ENCODE measurements at regions not wholly inside any gene's neighbourhood (a gene's known extent, or its start where the extent isn't known, plus 50 kb on each side); places are given as distances from the start of the nearest gene placed in this dataset.

DNA sequence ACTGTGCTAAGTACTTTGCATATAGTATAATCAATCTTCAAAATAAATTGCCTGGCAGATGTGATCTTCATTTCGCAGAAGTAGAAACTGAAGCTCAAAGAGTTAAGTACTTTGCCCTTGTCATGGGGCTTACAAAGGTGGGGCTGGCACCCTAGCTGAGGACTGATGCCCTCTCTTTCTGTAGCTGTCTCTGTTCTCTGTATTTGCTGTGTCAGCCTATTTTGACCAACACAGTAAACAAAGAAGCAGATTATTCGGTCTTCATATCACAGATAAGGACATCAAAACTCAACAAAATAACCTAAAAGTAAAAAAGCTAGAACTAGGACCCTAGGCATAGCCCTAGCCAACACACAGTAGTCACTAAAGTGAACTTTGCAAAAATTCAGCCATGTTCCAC, 570.5 kb upstream of the TENM3 start:
- Histone ChIP-seq H3K9ac (ENCODE audit: low read length) (no peak overlapping the region), H3K4me1 (ENCODE audit: control insufficient read depth in 1 of 2, insufficient read depth in 2 of 2, low read length in 2 of 2) (no peaks in the 10 kb centered on the region), H3K36me3 (ENCODE audit: control insufficient read depth in 1 of 2, insufficient read depth in 2 of 2, low read length in 2 of 2) (no peaks in the 10 kb centered on the region), H3K4me3 (replicated peaks in 1 of 2; ENCODE audit: low read depth in 1 of 2, low read length in 2 of 2) (no peak overlapping the region), H3K9me2 (ENCODE audit: insufficient read depth) (no peaks in the 10 kb centered on the region), H2AFZ (ENCODE audit: low read depth, low read length, poor library complexity, severe bottlenecking) (no peak overlapping the region), H4K20me1 (ENCODE audit: insufficient read depth) (no peaks in the 10 kb centered on the region), H3K9me3 (ENCODE audit: control insufficient read depth in 1 of 2, insufficient read depth in 1 of 2, low read depth in 1 of 2, low read length in 2 of 2) (no peaks in the 10 kb centered on the region), H3K79me2 (ENCODE audit: insufficient read depth, low read length) (no peaks in the 10 kb centered on the region), H3K4me2 (ENCODE audit: low read length) (no peak overlapping the region), H3K27ac (ENCODE audit: low read depth, low read length) (no peak overlapping the region), H3K27me3 (ENCODE audit: insufficient read depth, low read length) (peaks cover 21% of the 10 kb centered on the region; the same call in 1 of the 2 replicates)
- intact Hi-C loops (cut with micrococcal nuclease): no loop called here
- ATAC-seq (no peak), DNase-seq (ENCODE audit: low read depth, low spot score) (no peak)
- CTCF ChIA-PET: no interaction called here
- POLR2A ChIA-PET: no interaction called here
- no peak for TF ChIP-seq ZFX (IDR thresholded peaks at IDR 0.05)
- RAD21 ChIA-PET (ENCODE audit: low non-redundant PET in 1 of 2, low total read pairs in 2 of 2, uncharacterized antibody in 2 of 2, unreplicated experiment in 2 of 2): interaction anchor here in 1 of 2 experiments (0.7 kb wide), 1 partner anchor 1255 kb away, joined by 4 read pairs; no protein-coding TSS in a partner anchor
- no TSS peak for BruUV-seq (replicated peaks)

DNA sequence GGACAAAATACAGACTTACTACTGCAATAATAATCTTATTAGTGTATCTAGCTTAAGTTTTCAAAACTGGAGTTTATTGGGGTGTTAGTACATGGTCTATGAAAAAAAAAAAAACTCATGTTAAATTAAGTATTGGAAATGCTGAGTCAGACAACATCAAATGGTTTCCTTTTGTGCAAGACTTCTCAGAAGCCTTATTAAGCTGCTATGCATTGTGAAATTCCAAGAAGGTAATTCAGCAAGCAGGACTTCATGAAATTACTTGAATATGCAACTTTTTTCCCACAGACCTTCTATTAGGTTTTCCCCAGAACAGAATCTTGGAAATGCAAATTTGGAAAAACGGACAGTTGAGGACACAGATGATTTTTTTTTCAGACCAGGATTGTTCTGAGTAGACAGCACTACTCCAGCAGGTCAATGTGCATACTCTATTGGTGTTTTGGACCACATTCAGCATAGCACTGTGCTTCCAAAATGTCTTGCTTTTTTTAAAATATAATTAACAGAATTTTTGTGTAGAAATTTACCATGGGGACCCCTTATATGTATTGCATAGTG, 568.8 kb upstream of the TENM3 start:
- no peaks in the 10 kb centered on the region for H3K9me2 ChIP-seq (ENCODE audit: insufficient read depth)
- H2AFZ ChIP-seq (ENCODE audit: low read depth, low read length, poor library complexity, severe bottlenecking): no peak overlapping the region
- ATAC-seq (no peak), DNase-seq (ENCODE audit: low read depth, low spot score) (no peak)
- H3K4me1 ChIP-seq (ENCODE audit: control insufficient read depth in 1 of 2, insufficient read depth in 2 of 2, low read length in 2 of 2): no peaks in the 10 kb centered on the region
- H3K36me3 ChIP-seq (ENCODE audit: control insufficient read depth in 1 of 2, insufficient read depth in 2 of 2, low read length in 2 of 2): no peaks in the 10 kb centered on the region
- H3K27ac ChIP-seq (ENCODE audit: low read depth, low read length): no peak overlapping the region
- ChIA-PET POLR2A (no interaction called here), RAD21 (ENCODE audit: low non-redundant PET in 1 of 2, low total read pairs in 2 of 2, uncharacterized antibody in 2 of 2, unreplicated experiment in 2 of 2) (no interaction called here), CTCF (no interaction called here)
- H3K4me3 ChIP-seq (replicated peaks in 1 of 2; ENCODE audit: low read depth in 1 of 2, low read length in 2 of 2): no peak overlapping the region
- TF ChIP-seq, protein P1, sequence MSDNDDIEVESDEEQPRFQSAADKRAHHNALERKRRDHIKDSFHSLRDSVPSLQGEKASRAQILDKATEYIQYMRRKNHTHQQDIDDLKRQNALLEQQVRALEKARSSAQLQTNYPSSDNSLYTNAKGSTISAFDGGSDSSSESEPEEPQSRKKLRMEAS (IDR thresholded peaks at IDR 0.05): no peak
- TF ChIP-seq SP1 (IDR thresholded peaks at IDR 0.05; ENCODE audit: low read depth) (no peak), CBX3 (IDR thresholded peaks at IDR 0.05; ENCODE audit: low read depth) (no peak), POLR2AphosphoS5 (IDR thresholded peaks at IDR 0.05; ENCODE audit: low read depth, low read length) (no peak), ELF1 (IDR thresholded peaks at IDR 0.05; ENCODE audit: borderline replicate concordance, low read depth) (no peak), ZNF274 (IDR thresholded peaks at IDR 0.05; ENCODE audit: low read depth, low read length) (no peak)
- TF ChIP-seq, protein P2, sequence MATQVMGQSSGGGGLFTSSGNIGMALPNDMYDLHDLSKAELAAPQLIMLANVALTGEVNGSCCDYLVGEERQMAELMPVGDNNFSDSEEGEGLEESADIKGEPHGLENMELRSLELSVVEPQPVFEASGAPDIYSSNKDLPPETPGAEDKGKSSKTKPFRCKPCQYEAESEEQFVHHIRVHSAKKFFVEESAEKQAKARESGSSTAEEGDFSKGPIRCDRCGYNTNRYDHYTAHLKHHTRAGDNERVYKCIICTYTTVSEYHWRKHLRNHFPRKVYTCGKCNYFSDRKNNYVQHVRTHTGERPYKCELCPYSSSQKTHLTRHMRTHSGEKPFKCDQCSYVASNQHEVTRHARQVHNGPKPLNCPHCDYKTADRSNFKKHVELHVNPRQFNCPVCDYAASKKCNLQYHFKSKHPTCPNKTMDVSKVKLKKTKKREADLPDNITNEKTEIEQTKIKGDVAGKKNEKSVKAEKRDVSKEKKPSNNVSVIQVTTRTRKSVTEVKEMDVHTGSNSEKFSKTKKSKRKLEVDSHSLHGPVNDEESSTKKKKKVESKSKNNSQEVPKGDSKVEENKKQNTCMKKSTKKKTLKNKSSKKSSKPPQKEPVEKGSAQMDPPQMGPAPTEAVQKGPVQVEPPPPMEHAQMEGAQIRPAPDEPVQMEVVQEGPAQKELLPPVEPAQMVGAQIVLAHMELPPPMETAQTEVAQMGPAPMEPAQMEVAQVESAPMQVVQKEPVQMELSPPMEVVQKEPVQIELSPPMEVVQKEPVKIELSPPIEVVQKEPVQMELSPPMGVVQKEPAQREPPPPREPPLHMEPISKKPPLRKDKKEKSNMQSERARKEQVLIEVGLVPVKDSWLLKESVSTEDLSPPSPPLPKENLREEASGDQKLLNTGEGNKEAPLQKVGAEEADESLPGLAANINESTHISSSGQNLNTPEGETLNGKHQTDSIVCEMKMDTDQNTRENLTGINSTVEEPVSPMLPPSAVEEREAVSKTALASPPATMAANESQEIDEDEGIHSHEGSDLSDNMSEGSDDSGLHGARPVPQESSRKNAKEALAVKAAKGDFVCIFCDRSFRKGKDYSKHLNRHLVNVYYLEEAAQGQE (IDR thresholded peaks at IDR 0.05; ENCODE audit: low read depth): no peak
- H4K20me1 ChIP-seq (ENCODE audit: insufficient read depth): no peaks in the 10 kb centered on the region
- no peaks in the 10 kb centered on the region for H3K9me3 ChIP-seq (ENCODE audit: control insufficient read depth in 1 of 2, insufficient read depth in 1 of 2, low read depth in 1 of 2, low read length in 2 of 2)
- no peaks in the 10 kb centered on the region for H3K79me2 ChIP-seq (ENCODE audit: insufficient read depth, low read length)
- BruUV-seq (replicated peaks): no TSS peak
- H3K4me2 ChIP-seq (ENCODE audit: low read length): no peak overlapping the region
- peaks cover 25% of the 10 kb centered on the region; the same call in 1 of the 2 replicates for H3K27me3 ChIP-seq (ENCODE audit: insufficient read depth, low read length)
- intact Hi-C loops (cut with micrococcal nuclease): no loop called here
- no peak overlapping the region for H3K9ac ChIP-seq (ENCODE audit: low read length)

Measured in HCT116 (cell line).